NCI-H128 (cell line): ENCODE measurements at regions not wholly inside any gene's neighbourhood (a gene's known extent, or its start where the extent isn't known, plus 50 kb on each side); places are given as distances from the start of the nearest gene placed in this dataset.

Experiments used
- DNase-seq: peaks from one replicate; lab custom pipeline; 2025; ENCODE audit not compliant: unreplicated experiment; lab: John Stamatoyannopoulos, UW

DNA sequence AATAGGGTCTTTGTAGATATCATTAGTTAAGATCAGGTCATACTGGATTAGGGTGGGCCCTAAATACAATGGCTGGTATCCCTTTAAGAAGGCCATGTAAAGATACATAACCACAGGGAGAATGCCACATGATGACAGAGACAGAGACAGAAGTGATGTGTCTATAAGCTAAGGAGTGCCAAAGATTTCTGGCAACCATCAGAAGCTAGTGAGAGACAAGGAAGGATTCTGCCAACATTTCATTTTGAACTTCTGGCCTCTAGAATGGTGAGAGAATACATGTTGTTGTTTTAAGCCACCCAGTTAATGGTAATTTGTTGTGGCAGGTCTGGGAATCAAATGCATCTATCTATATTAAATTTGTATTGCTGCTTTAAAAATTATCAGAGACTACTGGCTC is 185.5 kb upstream of the CYRIA start:
- DNase-seq: no peak

DNA sequence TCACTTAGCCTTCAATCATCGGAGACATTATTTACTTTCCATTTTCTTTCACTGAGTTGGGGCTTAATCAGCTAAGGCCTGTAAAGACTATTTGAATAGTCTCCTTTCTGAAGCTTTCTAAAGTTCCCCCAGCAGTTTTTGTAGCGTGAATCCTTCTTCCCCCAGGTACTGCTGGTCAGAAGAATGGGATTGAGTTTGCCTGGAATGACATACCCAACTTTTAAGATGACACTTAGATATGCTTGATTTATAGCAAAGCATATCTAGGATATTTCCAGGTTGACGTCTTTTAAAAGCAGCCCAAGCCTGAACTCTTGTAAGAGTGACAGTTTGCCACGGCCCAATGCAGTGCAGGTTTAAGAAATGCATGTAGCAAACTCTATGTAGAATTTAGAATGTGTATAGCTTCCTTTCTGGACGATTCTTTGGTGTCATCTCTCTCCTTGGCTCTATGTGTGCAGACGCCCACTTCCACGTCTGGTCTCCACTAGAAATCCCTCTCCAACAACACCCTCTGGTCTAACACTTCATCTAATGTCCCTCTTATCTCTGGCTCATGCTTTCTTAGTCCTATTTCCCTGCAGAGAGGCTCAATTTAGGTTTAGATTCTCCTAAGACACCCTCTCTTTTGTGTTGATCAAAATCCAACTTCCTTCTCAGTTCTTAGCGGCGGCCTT is 175.0 kb upstream of the CYRIA start:
- DNase-seq: no peak

DNA sequence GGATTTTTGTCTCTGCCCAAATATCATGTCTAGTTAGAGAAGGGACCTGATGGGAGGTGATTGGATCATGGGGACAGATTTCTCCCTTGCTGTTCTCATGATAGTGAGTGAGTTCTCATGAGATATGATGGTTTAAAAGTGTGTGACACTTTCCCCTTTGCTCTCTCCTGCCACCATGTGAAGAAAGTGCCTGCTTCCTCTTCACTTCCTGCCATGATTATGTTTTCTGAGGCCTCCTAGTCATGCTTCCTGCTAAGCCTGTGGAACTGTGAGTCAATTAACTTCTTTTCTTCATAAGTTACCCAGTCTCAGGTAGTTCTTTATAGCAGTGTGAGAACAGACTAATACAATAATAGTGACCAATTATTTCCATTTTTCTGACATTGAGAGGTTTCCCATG is 167.3 kb upstream of the CYRIA start:
- DNase-seq: no peak

DNA sequence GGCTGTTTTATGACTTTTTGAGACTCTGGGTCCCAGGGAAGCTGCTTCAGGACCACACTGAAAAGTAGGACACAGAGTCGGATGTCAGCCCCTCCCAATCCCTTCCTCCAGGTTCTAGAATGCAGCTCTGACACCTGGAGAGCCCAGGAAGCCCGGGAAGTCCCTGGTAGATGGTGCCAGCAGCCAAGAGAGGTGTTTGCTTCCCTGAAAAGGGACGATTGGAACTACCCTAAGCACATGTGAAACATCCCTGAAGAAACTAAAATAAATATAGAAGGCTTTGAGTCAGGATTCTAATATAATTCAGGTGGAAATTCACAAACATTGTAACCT is 163.2 kb upstream of the CYRIA start:
- DNase-seq: no peak

DNA sequence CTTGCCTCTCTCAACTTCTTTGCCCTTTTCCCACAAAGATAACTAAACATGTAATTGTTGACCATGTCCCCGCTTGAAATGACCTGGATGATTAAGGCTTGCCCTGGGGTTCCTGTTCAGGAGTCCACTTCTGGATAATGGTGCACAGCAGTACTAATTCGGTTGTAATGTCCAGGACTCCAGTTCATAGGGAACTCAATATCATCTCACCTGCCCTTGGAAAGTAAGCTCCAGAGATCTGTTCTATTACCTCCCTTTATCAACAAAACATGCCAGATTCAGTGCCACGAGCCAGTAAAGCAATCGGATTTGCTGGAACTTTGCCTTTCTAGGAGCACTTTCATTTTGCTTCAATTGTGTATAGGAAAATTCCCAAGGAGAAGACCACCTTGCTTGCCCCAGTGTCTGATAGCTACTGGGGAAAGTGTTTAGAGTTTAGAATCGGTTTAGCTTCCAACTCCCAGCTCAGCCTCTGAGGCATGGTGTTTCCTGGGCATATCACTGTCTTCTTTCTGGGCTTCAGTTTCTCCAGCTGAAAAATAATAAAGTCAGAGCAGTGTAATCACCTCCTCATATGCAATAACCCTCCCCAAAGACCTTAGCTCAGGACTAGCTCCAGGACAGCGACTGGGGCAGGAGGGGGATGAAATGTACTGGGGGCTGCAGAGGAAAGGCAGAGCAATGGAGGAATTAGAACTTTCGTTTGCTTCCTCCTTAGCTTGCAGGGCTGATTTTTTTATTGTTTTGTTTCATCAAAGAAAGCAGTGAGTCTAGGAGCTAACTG is 162.6 kb upstream of the CYRIA start:
- DNase-seq: no peak

DNA sequence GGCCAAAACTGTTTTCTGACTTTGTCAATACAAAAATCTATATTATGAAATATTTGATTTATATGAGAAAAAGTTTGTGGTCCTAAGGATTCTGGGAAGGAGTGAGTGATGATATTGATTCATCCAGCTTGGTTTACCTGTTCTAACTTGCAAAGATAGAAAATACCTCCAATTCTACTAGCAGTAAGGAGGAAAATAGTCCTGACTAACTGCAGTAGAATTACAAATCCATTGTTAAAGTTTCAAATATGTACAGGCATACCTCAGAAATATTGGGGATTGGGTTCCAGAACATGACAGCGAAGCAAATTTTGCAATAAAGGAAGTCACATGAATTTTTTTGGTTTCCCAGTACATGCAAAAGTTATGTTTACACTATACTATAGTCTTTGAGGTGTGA is 158.8 kb upstream of the CYRIA start:
- DNase-seq: no peak

GRCh38 chr2:16821692-16822091 is 156.1 kb upstream of the CYRIA start:
- no peak for DNase-seq

GRCh38 chr2:16818203-16818556 is 152.5 kb upstream of the CYRIA start:
- no peak for DNase-seq

DNA sequence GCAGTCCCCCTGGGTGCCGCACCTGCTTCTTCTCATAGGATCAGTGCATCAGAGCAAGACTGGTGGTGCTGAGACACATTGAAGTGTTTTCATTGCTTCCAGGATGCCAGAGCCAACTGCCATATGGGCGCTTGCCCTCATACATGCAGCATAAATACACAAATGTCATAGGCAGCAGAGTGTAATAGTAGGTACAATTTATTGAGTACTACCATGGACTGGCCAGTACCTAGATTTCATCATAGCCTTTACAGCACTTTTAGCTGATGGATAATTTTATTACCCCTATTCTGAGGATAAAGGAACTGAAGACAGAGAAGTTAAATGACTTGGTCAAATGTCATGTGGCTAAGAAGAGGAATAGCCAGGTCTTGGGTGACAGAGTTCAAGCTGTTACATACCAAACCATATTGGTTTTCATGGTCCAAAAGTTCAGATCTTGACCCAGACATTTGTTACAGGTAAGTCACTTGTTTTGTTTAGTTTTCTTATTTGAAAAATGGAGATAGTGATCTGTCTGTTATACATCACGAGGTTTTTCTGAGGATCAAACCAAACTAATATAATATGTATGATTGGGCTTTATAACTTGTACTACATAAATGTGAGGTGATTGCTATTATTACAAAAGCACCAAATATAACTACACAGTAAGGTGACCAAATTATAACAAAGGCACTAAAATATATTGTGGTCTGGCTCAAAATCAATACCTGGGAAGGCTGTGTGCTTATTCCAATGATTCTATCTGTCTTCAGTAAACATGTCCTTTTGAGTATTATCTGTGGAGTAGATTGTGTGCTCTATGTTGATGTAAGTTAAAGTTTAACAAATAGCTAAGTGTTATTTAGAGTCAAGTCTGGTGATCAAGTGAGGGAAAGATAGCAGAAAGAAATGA is 151.9 kb upstream of the CYRIA start:
- no peak for DNase-seq

- DNase-seq: no peak
Measured at GRCh38 chr2:16816522-16816921, 150.9 kb upstream of the CYRIA start.

GRCh38 chr2:16816016-16816415 is 150.4 kb upstream of the CYRIA start:
- DNase-seq: no peak

DNA sequence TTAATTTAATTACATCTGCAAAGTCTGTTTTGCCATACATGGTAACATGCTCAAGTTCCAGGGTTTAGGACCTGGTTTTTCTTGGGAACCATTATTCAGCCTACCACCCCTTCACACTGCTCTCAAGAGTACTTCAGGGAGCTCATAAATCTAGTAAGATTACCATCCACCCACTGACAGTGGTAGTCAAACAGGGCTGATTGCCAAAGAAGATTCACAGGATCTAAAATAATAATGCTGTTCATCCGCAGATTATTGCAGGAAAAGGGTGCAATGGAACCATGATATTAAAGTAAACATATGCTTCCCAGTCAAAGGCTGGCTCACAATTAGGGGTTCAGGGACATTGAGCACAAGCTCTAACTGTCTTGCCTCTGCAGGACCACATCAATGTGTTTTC is 148.0 kb upstream of the CYRIA start:
- no peak for DNase-seq

DNA sequence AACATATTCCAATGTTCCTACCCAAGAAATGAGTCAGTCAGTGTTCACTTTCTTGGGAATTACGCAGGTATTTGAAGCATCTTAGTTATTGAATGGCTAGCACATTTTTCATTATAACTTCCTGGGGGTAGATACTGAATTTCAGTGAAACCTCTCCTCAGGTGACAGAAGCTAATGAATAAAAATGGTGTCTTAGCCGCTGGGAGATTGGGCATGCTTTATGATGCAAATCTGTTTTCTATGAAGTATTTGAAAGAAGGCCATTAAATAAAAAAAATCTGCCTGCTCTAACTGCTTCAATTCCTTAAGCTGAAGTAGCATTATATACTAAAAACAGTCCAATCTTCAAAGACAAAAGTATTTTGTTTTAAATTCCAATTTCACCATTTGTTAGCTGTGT is 132.8 kb upstream of the CYRIA start:
- DNase-seq: no peak

- no peak for DNase-seq
Measured at GRCh38 chr2:16791496-16791895, 125.9 kb upstream of the CYRIA start.

GRCh38 chr2:16785149-16785548 is 119.5 kb upstream of the CYRIA start:
- no peak for DNase-seq

GRCh38 chr2:16784652-16785051 is 119.0 kb upstream of the CYRIA start:
- no peak for DNase-seq

DNA sequence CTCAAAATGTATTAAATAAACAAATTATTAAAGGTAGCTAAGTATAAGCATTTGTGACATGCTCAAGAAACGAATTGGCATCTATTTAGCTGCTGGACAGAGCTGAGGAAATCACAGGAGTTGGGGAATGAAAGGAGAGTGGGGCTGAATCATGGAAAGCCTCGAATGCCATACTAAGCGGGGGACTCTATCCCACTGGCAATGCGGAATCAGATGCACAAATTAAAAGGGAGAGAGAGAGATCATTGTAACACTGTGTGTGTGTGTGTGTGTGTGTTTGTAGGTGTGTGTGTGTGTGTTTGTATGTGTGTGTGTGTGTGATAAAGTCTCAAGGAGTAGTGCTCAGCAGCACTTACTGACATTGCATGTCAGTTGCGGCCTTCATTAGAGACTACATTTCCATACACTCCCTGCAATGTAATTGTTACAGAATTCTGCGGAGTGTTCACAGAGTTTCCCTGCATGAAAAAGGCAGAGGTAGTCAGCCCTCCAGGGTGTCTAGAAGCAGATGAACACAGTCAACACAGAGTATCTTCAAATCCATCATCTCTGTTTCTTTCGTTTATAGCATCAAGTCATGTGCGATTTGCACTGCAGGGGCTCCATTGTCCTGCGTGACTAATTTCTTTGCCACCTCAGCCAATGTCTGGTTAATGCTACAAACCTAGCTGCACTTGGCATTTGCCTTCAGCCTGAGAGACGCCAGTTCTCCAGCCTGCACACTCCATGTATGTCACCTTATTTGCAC is 111.7 kb upstream of the CYRIA start:
- no peak for DNase-seq

GRCh38 chr2:16775899-16776231 is 110.2 kb upstream of the CYRIA start:
- DNase-seq: no peak

- DNase-seq: no peak
Measured at GRCh38 chr2:16774980-16775898, 109.6 kb upstream of the CYRIA start.

DNA sequence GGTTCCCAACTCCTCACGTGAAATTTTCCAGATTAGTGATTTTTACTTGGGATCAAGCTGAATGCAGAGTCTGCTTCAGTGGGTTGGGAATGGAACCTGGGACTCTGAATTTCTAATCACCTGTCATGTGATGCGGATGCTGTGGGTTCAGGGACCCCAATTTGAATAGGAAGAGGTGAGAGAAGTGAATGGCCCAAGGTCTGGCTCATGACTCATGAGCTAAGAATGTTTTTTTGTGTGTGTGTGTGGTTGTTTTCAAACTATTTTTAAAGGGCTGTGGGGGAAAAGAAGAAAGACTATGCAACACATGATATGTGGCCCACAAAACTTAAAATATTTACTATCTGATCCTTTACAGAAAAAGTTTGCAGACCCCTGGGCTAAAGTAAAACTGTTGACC is 108.5 kb upstream of the CYRIA start:
- no peak for DNase-seq
